GM11168 (cell line): ENCODE measurements at regions not wholly inside any gene's neighbourhood (a gene's known extent, or its start where the extent isn't known, plus 50 kb on each side); places are given as distances from the start of the nearest gene placed in this dataset.
"Not testable (repeated sequence)": the region's sequence is repeated elsewhere in the genome, so short reads cannot be mapped to it uniquely, and the experiment has no call there.

Source experiments
- in situ Hi-C: fragments of 300-500 bp; cut with MboI; formaldehyde crosslinking; loops from one replicate; pipeline ENCODE4 v1.12.0; 2022; ENCODE audit warnings: low sequenced_read_pairs; ENCODE audit not compliant: unreplicated experiment

DNA sequence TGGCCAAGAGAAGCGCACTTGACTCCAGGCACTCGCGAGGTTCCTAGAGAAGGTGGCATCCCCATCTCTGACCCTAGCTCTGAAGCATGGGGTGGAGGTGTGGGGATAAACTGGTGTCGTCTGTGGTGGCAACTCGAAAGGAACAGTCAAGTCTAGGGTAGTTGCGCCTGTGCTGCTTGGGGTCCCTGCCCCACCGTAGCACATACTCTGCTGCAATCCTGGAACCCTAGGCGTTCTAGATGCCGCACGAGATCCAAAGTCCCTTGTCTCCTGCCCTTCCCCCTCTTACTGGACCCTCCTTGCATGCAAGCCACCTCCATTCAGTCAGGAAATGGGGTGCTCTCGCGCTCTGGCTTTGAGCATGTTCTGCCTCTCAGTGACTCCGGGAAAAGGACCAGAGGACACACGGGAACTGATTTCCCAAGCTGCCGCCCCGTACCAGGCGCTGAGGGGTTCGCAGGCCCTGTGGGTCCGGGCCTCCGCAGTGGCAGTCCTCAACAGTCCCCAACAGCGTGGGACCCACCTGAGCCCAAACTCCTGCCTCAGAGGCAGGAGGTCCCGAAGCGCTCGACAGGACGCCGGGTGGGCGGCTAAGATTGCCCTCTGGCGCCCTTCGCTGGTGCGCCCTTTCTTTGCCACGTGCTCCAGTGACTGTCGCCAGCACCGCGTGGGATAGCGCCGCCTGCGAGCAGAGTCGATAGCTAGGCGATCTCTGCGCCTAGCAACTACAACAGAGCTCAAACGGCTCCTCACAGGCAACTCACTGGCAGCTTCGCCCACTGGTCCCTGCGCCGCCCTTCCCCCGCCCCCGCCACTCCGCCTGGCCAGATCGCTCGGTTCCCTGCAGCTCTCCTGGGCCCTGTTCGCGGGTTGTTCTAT, 452.0 kb downstream of the REEP3 start:
- in situ Hi-C loops, result no loop called here

DNA sequence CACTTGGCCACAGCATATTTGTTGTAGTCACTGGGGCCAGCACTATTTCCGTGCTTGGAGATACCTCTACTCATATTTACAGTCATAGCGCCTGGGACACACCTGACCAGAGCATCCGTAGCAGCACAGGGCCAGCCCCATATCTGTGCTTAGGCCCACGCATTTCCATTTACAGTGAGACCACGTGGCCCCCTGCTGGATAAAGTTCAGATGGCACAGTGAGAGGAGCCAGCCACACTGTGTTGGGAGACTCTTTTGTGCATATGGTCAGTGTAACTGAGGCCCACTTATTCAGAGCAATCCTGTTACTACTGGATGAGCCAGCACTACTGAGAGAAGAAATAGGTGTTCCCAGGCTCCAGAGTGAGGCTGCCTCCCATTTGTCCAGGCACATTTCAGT, 455.3 kb downstream of the REEP3 start:
- in situ Hi-C loops, result no loop called here

DNA sequence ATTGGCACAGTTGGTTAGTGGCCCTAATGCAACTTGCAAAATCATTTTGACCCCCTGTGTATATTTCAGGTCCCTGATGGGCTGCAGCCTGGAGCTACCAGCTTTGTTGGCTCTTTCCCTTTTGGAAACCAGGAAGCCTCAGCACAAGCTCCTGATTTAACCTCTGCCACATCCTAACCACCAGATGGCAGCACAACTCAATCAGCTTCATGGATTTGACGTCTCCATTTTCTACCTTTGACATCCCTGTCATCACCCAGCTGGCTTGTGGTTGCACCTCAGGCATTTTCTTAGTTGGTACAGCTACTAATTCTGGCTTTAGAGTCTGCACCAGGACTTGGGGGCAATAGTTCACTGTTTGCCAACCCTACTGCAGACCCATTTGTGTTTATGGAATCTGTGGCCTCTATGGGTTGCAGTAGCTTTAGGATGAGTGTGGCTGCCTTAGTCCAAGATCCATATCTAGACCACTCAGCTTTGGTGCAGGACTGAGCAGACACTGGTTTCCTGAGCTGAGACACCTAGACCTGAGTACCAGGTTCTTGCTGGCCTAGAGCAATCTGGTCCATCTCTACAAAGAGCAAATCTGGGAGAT, 456.2 kb downstream of the REEP3 start:
- in situ Hi-C loops, result no loop called here

DNA sequence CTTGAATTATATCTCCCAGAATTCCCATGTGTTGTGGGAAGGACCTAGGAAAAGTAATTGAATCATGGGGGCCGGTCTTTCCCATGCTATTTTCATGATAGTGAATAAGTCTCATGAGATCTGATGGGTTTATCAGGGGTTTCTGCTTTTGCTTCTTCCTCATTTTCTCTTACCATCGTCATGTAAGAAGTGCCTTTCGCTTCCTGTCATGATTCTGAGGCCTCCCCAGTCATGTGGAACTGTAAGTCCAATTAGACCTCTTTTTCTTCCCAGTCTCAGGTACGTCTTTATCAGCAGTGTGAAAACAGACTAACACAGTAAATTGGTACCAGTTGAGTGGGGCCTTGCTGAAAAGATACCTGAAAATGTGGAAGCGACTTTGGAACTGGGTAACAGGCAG, 459.7 kb downstream of the REEP3 start:
- in situ Hi-C loops, result not testable (repeated sequence)

DNA sequence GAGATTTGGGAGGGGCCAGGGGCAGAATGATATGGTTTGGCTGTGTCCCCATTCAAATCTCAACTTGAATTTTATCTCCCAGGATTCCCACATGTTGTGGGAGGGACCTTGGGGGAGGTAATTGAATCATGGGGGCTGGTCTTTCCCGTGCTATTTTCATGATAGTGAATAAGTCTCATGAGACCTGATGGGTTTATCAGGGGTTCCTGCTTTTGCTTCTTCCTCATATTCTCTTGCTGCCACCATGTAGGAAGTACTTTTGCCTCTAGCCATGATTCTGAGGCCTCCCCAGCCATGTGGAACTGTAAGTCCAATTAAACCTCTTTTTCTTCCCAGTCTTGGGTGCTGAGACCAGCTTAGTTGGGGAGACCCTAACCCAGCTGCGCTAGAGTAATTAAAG, 462.9 kb downstream of the REEP3 start:
- in situ Hi-C loops, result not testable (repeated sequence)

DNA sequence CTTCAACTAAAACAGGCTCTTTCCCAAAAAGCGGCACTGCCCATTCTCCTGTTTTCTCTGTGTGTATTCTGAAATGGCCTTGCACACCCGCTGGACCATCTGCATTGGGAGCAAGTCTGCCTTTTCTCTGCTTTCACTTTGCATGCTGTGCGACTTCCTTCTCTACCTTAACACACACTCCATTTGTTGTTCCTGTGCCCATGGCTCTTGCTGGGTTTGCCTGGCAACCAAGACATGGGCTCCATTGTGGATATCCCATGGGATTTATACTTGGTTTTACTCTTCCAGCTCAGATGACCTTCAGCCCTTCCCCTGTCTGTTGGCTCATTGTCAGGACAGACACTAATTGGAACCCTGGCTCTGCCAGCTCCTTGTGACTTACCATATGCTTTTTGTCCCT, 465.3 kb downstream of the REEP3 start:
- in situ Hi-C loops, result no loop called here

DNA sequence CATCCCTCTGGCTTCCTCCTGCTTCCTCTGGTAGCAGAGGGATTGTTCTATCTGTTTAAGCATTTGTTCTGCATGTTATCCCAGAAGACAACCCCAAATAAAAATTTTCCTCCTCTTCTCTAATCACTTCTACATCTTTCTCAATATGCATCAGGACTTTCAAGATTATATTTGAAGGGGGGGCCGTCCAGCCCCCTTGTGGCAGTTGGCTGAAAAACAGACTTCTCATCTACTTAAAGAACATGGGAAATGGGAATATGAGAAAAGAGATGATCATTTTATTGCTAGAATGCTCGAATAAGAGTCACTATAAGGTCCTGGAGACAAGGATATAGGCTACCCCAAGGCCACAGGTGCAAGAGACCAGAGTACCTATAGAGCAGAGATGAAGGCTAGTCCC, 466.0 kb downstream of the REEP3 start:
- in situ Hi-C loops, result no loop called here

DNA sequence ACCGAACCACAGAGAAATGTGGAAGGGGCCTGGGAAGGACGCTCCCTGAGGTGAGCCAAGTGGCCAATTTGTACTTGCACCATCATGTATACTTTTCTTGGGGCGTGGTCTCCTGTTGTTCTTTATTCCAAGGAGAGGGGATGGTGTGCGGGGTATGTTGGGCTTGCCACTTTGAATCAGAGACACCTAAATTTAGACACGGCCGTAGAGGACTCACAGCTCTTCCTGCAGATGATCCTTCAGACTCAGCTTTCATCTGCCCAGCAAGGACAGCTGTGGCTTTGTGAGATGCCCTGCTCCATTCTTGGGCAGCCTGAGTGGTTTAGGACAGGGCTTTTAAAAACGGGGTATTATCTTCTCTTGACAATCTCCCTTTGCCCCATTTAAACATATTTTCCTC, 473.2 kb downstream of the REEP3 start:
- in situ Hi-C loops, result no loop called here

DNA sequence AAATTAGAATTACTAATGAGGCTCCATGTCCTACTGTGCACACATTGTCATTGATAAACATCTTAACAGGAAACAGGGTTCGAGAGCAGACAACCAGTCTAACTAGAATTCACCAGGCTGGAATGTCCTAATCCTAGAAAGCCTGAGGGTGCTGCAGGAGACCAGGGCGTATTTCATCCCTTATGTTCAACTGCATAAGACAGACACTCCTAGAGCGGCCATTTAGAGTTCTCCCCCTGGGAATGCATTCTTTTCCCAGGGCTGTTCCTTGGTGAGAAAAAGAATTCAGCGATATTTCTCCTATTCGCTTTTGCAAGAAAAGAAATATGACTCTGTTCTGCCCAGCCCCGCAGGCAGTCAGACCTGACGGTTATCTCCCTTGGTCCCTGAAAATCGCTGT, 486.0 kb downstream of the REEP3 start:
- in situ Hi-C loops, result no loop called here

DNA sequence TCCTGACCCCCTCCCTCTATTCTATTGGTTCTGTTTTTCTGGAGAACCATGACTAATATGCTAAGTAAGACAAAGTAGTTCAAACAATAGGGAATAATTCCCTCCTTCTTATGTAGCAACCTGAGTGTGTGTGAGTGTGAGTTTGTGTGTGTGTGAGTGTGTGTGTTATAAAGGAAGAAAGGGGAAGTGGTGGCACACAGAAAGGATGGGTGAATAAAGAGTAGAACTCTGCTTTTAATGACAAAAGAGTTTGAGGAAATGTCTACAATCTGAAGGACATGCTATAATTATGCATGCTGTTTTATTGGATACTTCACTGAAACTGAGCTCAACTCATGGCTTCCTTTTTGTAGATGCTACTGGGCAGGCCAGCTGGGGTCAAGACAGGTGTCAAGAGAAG, 489.5 kb downstream of the REEP3 start:
- in situ Hi-C loops, result no loop called here

DNA sequence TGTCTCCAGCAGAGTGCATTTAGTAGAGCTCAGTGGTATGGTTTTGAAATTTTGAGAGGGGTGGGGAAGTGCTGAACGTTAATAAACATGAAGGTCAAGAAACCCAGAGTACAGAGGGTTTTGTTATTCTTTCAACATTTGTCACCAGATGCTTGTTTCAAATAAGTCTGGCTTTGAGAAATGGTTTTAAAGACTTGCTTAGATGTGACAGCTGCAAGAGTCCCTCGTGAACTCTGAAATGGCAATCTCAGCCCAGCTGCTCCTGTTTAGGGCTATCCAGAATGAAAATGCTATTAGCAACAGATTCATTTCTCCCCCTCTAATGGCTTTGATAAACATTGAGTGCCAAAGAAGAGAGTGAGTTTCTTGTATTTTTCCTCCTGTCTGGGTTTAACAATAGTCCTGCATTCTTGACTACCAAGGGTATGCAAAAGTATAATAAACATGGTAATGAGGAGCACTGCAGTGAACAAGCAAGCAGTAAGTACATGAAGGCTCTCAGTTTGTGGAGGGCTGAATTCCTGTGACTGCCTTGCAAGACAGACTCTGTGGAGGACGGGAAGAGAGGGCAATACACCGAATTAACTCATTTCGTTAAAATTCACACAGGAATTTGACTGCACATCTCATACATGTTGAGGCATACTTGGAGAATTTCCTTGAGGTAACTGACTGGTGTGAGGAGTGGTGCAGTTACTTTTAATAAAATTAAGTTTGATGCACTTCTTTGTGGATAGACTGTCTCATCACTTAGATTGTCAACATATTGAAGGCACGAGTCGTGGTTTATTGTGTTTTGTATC, 490.9 kb downstream of the REEP3 start:
- in situ Hi-C loops, result no loop called here

DNA sequence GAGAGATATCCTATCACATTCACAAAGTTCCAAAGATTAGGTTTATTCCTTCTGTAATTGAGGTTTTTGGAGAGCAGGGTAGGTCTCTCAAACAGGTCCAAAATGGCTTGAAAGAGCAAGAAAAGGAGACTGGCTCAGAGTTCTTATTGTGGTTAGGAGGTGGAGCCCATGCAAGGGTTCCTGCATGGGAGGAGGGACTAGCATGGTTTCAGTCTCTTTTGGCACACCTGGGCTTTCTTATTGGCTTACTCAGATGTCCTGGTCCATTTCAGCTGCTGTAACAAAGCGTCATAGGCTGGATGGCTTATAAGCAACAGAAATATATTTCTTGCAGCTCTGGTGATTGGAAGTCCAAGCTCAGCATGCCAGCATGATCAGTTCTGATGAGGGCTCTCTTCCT, 493.1 kb downstream of the REEP3 start:
- in situ Hi-C loops, result no loop called here

DNA sequence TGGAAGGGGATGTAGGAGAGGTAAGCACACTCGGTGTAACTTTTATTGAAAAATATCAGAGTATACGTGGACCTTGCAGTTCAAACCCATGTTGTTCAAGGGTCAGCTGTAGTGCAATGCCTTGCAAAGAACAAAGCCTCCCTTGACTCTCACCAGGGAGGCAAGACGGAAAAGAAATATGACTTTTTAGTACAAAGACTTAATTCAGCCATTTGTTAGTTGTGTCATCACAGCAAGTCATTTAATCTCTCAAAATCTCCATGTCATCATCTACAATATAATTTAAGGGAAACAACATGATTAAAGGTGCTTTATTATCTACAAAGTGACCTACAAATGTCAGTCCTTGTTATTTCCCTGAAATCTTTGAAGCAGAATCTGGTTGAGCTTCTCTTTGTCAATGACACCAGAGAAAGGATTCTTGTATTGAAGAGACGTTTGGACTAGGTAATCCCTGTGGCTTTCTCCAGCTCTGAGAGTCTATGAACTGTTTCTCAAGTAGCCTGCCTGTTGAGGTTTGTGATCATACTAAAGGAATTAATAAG, 502.8 kb downstream of the REEP3 start:
- in situ Hi-C loops, result no loop called here

DNA sequence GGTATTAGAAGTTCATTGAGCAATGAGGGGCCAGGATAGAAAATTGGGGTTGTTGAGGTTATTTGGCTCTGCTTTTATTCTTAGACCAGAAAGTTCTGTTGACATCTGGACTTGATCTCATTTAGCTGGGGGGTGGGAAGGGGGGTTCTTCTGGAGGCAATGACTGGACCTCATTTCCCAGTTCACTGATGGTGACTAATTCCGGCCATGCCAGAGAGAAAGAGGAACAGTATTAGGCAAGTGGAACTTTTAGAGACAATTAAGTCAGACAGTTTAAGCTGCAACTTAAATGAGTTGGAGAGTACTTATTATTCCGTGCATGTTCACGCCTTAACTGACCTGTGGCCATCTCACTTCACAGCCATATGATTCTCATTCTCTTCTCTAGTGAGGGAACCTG, 512.5 kb downstream of the REEP3 start:
- in situ Hi-C loops, result no loop called here

DNA sequence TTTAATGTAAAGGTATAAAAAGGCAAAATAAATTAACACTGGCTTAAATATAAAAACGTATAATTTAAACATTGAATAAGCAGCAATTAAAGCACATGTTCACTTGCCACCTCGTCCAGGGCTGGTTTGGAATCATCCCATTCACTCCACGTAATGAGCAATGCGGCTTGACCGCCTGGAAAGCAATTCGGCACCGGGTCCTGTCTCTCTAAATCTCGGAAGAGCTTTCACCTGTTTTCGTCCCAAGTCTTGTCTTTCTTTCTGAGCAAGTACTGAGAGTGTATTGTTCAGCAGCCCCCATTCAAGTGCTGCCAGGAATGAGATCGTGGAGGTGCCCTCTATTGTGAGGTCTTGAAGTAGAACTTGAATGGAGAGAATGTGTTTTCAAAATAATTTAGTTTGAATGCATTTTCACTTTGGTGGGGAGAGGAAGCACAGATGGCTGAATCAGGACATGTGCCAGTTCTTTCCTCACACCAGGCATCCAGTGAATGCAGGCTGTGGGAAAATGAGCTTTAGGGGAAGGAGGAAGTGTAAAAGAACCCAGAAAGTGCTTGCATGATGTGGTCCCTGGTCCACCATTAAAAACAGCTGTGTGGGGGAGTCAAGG, 515.2 kb downstream of the REEP3 start:
- in situ Hi-C loops, result no loop called here

DNA sequence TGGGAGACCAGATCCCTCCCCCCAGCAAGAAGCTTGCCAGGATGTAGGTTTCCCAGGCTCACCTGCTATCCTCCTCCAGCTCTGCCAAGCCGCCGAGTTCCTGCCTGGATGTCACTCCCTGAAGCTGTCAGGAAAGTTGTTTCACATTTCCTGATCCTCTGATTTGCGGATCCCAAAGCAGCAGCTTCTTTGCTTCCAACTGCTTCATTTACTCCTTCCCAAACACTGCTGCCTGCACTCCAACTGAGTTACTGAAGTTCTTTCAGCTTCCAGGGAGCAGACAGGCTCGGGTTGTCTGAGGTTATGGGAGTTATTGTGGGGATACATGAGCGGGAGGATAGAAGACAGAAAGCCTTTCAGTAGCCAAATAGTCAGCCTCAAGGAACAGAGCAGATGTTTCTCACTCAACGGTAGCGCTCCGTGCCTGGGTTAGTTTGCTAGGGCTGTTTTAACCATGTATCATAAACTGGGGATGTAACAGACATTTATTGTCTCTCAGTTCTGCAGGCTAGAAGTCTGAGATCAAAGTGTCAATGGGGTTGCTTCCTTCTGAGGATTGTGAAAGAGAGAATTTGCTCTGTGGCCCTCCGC, 516.0 kb downstream of the REEP3 start:
- in situ Hi-C loops, result no loop called here

DNA sequence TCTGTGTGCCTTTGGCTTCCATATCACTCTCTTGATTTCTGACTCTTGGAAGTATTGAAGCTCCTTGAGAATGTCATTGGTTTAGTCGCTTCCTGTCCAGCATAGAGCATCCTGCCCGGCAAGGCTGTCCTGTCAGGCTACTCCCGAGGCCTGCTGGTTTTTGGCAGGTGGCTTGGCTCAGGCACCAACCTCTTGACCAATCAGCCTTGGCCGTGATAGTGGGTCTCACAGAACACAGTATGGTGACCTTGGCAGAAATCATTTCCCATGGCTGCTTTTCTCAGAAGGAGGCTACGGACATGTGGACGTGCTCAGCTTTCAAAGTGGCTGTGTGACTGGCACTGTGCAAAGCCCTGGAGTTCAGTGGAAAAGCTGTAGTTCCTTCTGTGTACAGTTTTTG, 516.9 kb downstream of the REEP3 start:
- in situ Hi-C loops, result no loop called here

DNA sequence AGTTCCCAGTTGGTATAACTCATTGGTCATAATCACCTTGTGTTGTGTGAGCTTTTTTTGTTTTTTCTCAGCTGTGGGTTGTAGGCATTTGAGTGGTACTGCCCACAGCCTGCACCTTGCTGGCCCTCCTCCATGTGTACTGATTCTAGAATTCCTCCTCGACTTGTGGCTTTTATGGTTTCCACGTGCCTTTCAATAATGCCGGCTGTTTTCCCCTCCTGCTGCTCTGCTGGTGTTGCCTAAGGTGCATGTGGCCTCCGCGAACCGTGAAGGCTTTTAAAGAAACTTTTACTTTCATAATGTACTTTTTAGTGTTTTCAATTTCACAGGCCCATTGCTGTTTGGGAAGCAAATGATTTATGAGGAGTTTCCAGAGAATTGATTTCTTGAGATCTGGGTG, 518.0 kb downstream of the REEP3 start:
- in situ Hi-C loops, result no loop called here

DNA sequence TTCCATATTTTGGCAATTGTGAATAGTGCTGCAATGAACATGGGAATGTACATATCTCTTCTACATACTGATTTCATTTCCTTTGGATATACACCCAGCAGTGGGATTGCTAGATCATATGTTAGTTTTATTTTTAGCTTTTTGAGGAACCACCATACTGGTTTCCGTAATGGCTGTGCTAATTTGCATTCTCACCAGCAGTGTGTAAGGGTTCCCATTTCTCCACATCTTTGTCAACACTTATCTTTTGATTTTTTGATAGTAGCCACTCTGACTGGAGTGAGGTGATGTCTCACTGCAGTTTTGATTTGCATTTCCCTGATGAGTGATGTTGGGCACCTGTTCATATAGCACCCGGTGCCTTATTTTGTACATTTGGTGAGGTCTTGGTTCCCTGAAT, 519.6 kb downstream of the REEP3 start:
- in situ Hi-C loops, result no loop called here
